Subcutaneous abdominal adipose tissue (tissue), 5 donors: ENCODE measurements at regions not wholly inside any gene's neighbourhood (a gene's known extent, or its start where the extent isn't known, plus 50 kb on each side); places are given as distances from the start of the nearest gene placed in this dataset.

ENCODE experiments used
- H3K27ac ChIP-seq: one replicate; pipeline ENCODE4 v1.7.0; 2013; ENCODE audit warnings: low read depth, mild to moderate bottlenecking, inconsistent platforms, low read length, moderate library complexity
- H3K27me3 ChIP-seq, 5 donors: one replicate each; pipeline ENCODE4 v1.7.0; 2013; ENCODE audit warnings: low read length in 5 of 5, inconsistent platforms in 1 of 5; ENCODE audit not compliant: control insufficient read depth in 5 of 5, insufficient read depth in 4 of 5
- H3K36me3 ChIP-seq, 5 donors: one replicate each; pipeline ENCODE4 v1.7.0; 2013; ENCODE audit warnings: low read length in 5 of 5; ENCODE audit not compliant: control insufficient read depth in 5 of 5, insufficient read depth in 5 of 5
- H3K4me1 ChIP-seq, 5 donors: one replicate each; pipeline ENCODE4 v1.7.0; 2013; ENCODE audit warnings: low read length in 5 of 5, mild to moderate bottlenecking in 3 of 5, moderate library complexity in 1 of 5; ENCODE audit not compliant: control insufficient read depth in 5 of 5, insufficient read depth in 5 of 5
- H3K4me3 ChIP-seq, 5 donors: one replicate each; pipeline ENCODE4 v1.7.0; 2013; ENCODE audit warnings: low read length in 5 of 5, low read depth in 1 of 5
- H3K9ac ChIP-seq, 5 donors: one replicate each; pipeline ENCODE4 v1.7.0; 2013; ENCODE audit warnings: low read length in 5 of 5, mild to moderate bottlenecking in 4 of 5, moderate library complexity in 3 of 5
- H3K9me3 ChIP-seq, 5 donors: one replicate each; pipeline ENCODE4 v1.7.0; 2013; ENCODE audit warnings: low read length in 5 of 5; ENCODE audit not compliant: control insufficient read depth in 5 of 5
- donor health status: healthy.
- donor health status: healthy.
- donor health status: healthy.
- donor health status: healthy.
- donor health status: healthy.

GRCh38 chr14:71597955-71598660, 334.1 kb upstream of the RGS6 start:
- H3K27me3 ChIP-seq: no peaks in the 10 kb centered on the region
- H3K9ac ChIP-seq: no peak overlapping the region
- no peak overlapping the region for H3K4me3 ChIP-seq
- peaks cover 0 to 9% (median 0%) of the 10 kb centered on the region in 5 donors for H3K36me3 ChIP-seq
- no peak overlapping the region for H3K27ac ChIP-seq
- no peaks in the 10 kb centered on the region for H3K4me1 ChIP-seq
- H3K9me3 ChIP-seq: peaks cover 2 to 11% (median 5%) of the 10 kb centered on the region in 5 donors

- Histone ChIP-seq H3K4me1 (no peaks in the 10 kb centered on the region), H3K4me3 (no peak overlapping the region), H3K9ac (no peak overlapping the region), H3K27me3 (no peaks in the 10 kb centered on the region), H3K9me3 (peaks cover 2 to 11% (median 5%) of the 10 kb centered on the region in 5 donors), H3K36me3 (peaks cover 0 to 9% (median 0%) of the 10 kb centered on the region in 5 donors), H3K27ac (no peak overlapping the region)
Measured at GRCh38 chr14:71600309-71600708, 331.9 kb upstream of the RGS6 start.

GRCh38 chr14:71602524-71602923, 329.7 kb upstream of the RGS6 start:
- Histone ChIP-seq H3K9ac (no peak overlapping the region), H3K27me3 (no peaks in the 10 kb centered on the region), H3K27ac (no peak overlapping the region), H3K4me3 (no peak overlapping the region), H3K4me1 (no peaks in the 10 kb centered on the region), H3K36me3 (peaks cover 0 to 9% (median 0%) of the 10 kb centered on the region in 5 donors), H3K9me3 (peaks cover 4 to 11% (median 9%) of the 10 kb centered on the region in 5 donors)

DNA sequence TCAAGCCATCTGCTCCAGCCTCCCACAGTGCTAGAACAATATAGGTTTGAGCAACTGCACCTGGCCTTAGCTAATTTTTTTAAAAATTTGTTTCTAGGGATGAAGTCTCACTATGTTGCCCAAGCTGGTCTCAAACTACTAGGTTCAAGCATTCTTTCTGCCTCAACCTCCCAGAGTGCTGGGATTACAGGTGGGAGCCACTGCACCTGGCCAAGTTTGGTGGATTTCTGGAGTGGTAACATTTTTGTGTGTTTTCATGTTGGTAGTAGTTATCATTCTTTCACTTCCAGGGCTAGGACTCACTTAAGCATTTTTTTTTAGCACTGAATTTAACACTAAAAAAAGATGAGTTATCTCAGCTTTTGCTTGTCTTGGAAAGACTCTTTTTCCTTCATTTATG, 328.0 kb upstream of the RGS6 start:
- Histone ChIP-seq H3K27ac (no peak overlapping the region), H3K4me3 (no peak overlapping the region), H3K27me3 (no peaks in the 10 kb centered on the region), H3K9me3 (peaks cover 4 to 11% (median 9%) of the 10 kb centered on the region in 5 donors), H3K36me3 (peaks cover 0 to 9% (median 0%) of the 10 kb centered on the region in 5 donors), H3K4me1 (no peaks in the 10 kb centered on the region), H3K9ac (no peak overlapping the region)

- no peak overlapping the region for H3K9ac ChIP-seq
- H3K9me3 ChIP-seq: peaks cover 0 to 7% (median under 1%) of the 10 kb centered on the region in 5 donors
- H3K27ac ChIP-seq: no peak overlapping the region
- H3K27me3 ChIP-seq: no peaks in the 10 kb centered on the region
- no peak overlapping the region for H3K4me3 ChIP-seq
- H3K4me1 ChIP-seq: peaks cover 0 to 5% (median 4%) of the 10 kb centered on the region in 5 donors
- no peaks in the 10 kb centered on the region for H3K36me3 ChIP-seq
Measured at GRCh38 chr14:71606064-71606463, 326.2 kb upstream of the RGS6 start.

GRCh38 chr14:71606575-71606974, 325.7 kb upstream of the RGS6 start:
- Histone ChIP-seq H3K4me1 (peaks cover 0 to 6% (median 4%) of the 10 kb centered on the region in 5 donors), H3K27ac (no peak overlapping the region), H3K9me3 (peaks cover 0 to 7% (median 0%) of the 10 kb centered on the region in 5 donors), H3K36me3 (no peaks in the 10 kb centered on the region), H3K9ac (no peak overlapping the region), H3K27me3 (no peaks in the 10 kb centered on the region), H3K4me3 (no peak overlapping the region)

DNA sequence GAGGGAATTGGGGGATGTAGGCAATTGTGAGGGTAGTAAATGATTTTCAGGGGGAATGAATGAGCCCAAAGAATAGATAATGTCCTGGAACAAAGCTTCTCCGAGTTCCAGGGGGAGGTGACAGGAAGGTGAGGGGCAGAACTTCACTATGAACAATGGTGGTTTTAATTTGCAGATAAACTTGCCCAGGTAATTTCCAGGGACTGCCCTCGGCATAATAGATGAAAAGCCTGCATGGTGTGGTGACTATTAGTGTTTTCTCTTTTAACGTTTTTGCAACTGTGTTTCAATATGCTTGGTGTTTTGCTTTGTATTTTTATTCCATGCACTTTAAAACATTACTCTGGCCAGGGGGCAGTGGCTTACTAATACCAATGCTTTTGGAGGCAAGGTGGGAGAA, 325.2 kb upstream of the RGS6 start:
- no peak overlapping the region for H3K4me3 ChIP-seq
- peaks cover 0 to 6% (median 4%) of the 10 kb centered on the region in 5 donors for H3K4me1 ChIP-seq
- H3K27me3 ChIP-seq: no peaks in the 10 kb centered on the region
- no peak overlapping the region for H3K9ac ChIP-seq
- H3K27ac ChIP-seq: no peak overlapping the region
- no peaks in the 10 kb centered on the region for H3K36me3 ChIP-seq
- H3K9me3 ChIP-seq: peaks cover 0 to 7% (median 0%) of the 10 kb centered on the region in 5 donors

- Histone ChIP-seq H3K36me3 (no peaks in the 10 kb centered on the region), H3K4me3 (no peak overlapping the region), H3K9me3 (peaks cover 0 to 7% (median 0%) of the 10 kb centered on the region in 5 donors), H3K27me3 (no peaks in the 10 kb centered on the region), H3K4me1 (peaks cover 0 to 6% (median 4%) of the 10 kb centered on the region in 5 donors), H3K27ac (no peak overlapping the region), H3K9ac (no peak overlapping the region)
Measured at GRCh38 chr14:71610149-71610548, 322.1 kb upstream of the RGS6 start.

DNA sequence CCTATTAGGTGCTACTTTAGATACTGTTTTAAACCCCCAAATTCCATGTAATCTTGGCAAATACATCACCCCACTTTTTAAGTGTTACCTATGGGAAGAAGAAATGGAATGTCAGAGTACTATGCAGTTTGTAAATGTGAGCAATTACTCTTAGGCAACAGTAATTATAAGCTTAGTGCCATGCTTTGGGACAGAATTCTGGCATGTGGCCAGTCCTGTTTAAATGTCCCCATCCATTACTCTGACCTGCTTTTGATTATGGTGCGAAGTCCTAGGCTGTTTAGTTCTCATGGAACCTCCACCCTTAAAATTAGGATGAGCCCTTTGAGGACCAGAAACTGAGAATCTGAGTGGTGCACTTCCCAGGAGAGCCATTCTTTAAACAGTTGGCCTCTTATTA, 321.4 kb upstream of the RGS6 start:
- H3K4me3 ChIP-seq: no peak overlapping the region
- no peak overlapping the region for H3K9ac ChIP-seq
- H3K27me3 ChIP-seq: no peaks in the 10 kb centered on the region

GRCh38 chr14:71613168-71613567, 319.1 kb upstream of the RGS6 start:
- Histone ChIP-seq H3K27me3 (no peaks in the 10 kb centered on the region), H3K9me3 (no peaks in the 10 kb centered on the region), H3K27ac (no peak overlapping the region), H3K4me3 (no peak overlapping the region), H3K9ac (no peak overlapping the region), H3K36me3 (no peaks in the 10 kb centered on the region), H3K4me1 (peaks cover 0 to 6% (median 4%) of the 10 kb centered on the region in 5 donors)

More for the DNA sequence above, 321.4 kb upstream of the RGS6 start:
- Histone ChIP-seq H3K4me1 (peaks cover 0 to 6% (median 4%) of the 10 kb centered on the region in 5 donors), H3K9me3 (peaks cover 0 to 3% (median 0%) of the 10 kb centered on the region in 5 donors), H3K27ac (no peak overlapping the region), H3K36me3 (no peaks in the 10 kb centered on the region)
